ENCODE measurements at regions not wholly inside any gene's neighbourhood (a gene's known extent, or its start where the extent isn't known, plus 50 kb on each side); places are given as distances from the start of the nearest gene placed in this dataset.

DNA sequence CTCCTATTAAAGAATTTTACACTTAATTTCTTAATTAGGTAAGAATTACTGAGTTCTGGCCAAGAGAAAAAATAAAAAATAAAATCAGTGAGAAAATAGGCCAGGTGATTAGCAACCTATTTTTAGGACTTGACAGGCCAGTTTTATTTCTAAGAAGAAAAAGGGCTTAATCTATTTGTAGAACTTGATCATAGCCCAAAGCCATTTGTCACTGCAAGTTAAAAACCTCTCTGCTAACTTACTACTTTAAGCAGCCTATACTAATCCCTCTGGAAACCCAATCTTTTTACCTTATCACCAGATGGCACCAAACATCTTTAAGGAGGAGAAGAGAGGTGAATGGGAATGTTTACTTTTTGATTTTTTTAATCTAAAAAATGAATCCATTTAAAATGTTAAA is 222.1 kb upstream of the RHOBTB1 start:
- DNase-seq (ENCODE audit: low spot score) = no peak
- TF ChIP-seq ZNF263 (CRISPR knock-in tag; IDR thresholded peaks at IDR 0.05; ENCODE audit: low read depth) (no peak), NFYB (CRISPR knock-in tag; conservative IDR thresholded peaks at IDR 0.05; ENCODE audit: low read depth) (no peak), RORB (CRISPR knock-in tag; IDR thresholded peaks at IDR 0.05) (no peak), FOXK1 (CRISPR knock-in tag; IDR thresholded peaks at IDR 0.05) (no peak), FOXP1 (CRISPR knock-in tag; IDR thresholded peaks at IDR 0.05; ENCODE audit: borderline replicate concordance) (no peak), EMX1 (CRISPR knock-in tag; IDR thresholded peaks at IDR 0.05) (no peak)
- TF ChIP-seq, protein P1, sequence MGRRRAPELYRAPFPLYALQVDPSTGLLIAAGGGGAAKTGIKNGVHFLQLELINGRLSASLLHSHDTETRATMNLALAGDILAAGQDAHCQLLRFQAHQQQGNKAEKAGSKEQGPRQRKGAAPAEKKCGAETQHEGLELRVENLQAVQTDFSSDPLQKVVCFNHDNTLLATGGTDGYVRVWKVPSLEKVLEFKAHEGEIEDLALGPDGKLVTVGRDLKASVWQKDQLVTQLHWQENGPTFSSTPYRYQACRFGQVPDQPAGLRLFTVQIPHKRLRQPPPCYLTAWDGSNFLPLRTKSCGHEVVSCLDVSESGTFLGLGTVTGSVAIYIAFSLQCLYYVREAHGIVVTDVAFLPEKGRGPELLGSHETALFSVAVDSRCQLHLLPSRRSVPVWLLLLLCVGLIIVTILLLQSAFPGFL (CRISPR knock-in tag; IDR thresholded peaks at IDR 0.05; ENCODE audit: borderline replicate concordance) = no peak
- TF ChIP-seq, protein P2, sequence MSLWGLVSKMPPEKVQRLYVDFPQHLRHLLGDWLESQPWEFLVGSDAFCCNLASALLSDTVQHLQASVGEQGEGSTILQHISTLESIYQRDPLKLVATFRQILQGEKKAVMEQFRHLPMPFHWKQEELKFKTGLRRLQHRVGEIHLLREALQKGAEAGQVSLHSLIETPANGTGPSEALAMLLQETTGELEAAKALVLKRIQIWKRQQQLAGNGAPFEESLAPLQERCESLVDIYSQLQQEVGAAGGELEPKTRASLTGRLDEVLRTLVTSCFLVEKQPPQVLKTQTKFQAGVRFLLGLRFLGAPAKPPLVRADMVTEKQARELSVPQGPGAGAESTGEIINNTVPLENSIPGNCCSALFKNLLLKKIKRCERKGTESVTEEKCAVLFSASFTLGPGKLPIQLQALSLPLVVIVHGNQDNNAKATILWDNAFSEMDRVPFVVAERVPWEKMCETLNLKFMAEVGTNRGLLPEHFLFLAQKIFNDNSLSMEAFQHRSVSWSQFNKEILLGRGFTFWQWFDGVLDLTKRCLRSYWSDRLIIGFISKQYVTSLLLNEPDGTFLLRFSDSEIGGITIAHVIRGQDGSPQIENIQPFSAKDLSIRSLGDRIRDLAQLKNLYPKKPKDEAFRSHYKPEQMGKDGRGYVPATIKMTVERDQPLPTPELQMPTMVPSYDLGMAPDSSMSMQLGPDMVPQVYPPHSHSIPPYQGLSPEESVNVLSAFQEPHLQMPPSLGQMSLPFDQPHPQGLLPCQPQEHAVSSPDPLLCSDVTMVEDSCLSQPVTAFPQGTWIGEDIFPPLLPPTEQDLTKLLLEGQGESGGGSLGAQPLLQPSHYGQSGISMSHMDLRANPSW (CRISPR knock-in tag; conservative IDR thresholded peaks at IDR 0.05; ENCODE audit: low read depth) = no peak
- TF ChIP-seq, protein P3, sequence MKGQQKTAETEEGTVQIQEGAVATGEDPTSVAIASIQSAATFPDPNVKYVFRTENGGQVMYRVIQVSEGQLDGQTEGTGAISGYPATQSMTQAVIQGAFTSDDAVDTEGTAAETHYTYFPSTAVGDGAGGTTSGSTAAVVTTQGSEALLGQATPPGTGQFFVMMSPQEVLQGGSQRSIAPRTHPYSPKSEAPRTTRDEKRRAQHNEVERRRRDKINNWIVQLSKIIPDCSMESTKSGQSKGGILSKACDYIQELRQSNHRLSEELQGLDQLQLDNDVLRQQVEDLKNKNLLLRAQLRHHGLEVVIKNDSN (CRISPR knock-in tag; IDR thresholded peaks at IDR 0.05) = no peak
- TF ChIP-seq, protein P4, sequence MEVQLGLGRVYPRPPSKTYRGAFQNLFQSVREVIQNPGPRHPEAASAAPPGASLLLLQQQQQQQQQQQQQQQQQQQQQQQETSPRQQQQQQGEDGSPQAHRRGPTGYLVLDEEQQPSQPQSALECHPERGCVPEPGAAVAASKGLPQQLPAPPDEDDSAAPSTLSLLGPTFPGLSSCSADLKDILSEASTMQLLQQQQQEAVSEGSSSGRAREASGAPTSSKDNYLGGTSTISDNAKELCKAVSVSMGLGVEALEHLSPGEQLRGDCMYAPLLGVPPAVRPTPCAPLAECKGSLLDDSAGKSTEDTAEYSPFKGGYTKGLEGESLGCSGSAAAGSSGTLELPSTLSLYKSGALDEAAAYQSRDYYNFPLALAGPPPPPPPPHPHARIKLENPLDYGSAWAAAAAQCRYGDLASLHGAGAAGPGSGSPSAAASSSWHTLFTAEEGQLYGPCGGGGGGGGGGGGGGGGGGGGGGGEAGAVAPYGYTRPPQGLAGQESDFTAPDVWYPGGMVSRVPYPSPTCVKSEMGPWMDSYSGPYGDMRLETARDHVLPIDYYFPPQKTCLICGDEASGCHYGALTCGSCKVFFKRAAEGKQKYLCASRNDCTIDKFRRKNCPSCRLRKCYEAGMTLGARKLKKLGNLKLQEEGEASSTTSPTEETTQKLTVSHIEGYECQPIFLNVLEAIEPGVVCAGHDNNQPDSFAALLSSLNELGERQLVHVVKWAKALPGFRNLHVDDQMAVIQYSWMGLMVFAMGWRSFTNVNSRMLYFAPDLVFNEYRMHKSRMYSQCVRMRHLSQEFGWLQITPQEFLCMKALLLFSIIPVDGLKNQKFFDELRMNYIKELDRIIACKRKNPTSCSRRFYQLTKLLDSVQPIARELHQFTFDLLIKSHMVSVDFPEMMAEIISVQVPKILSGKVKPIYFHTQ (CRISPR knock-in tag; IDR thresholded peaks at IDR 0.05) = no peak
- TF ChIP-seq, protein P5, sequence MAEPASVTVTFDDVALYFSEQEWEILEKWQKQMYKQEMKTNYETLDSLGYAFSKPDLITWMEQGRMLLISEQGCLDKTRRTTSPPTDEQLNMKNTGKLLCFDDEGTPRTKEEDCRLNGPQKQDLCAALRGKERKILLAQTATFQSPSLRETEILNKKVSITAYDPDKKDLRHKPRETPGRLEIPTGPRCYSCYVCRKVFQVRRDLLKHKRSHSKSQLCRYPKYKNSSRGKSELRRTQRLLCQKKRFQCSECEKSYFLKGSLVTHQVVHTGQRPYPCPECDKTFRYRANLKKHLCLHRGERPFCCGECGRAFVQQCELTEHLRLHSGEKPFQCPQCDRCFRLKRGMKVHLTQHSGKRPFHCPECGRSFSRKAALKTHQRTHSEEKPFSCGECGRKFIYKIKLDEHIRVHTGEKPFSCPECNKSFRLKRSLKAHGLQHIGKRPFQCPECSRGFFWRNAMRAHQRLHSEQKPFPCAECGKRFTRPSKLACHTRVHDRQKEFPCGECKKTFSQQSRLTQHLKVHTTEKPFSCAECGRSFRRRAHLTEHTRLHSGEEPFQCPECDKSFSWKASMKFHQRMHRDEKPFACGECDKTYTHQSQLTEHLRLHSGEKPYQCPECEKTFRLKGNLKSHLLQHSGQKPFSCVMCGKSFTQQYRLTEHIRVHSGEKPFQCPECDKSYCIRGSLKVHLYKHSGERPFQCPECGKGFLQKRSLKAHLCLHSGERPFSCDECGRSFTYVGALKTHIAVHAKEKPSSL (CRISPR knock-in tag; conservative IDR thresholded peaks at IDR 0.05) = no peak
- TF ChIP-seq, protein P6, sequence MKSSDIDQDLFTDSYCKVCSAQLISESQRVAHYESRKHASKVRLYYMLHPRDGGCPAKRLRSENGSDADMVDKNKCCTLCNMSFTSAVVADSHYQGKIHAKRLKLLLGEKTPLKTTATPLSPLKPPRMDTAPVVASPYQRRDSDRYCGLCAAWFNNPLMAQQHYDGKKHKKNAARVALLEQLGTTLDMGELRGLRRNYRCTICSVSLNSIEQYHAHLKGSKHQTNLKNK (CRISPR knock-in tag; IDR thresholded peaks at IDR 0.05) = no peak
- TF ChIP-seq, protein P7, sequence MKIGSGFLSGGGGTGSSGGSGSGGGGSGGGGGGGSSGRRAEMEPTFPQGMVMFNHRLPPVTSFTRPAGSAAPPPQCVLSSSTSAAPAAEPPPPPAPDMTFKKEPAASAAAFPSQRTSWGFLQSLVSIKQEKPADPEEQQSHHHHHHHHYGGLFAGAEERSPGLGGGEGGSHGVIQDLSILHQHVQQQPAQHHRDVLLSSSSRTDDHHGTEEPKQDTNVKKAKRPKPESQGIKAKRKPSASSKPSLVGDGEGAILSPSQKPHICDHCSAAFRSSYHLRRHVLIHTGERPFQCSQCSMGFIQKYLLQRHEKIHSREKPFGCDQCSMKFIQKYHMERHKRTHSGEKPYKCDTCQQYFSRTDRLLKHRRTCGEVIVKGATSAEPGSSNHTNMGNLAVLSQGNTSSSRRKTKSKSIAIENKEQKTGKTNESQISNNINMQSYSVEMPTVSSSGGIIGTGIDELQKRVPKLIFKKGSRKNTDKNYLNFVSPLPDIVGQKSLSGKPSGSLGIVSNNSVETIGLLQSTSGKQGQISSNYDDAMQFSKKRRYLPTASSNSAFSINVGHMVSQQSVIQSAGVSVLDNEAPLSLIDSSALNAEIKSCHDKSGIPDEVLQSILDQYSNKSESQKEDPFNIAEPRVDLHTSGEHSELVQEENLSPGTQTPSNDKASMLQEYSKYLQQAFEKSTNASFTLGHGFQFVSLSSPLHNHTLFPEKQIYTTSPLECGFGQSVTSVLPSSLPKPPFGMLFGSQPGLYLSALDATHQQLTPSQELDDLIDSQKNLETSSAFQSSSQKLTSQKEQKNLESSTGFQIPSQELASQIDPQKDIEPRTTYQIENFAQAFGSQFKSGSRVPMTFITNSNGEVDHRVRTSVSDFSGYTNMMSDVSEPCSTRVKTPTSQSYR (CRISPR knock-in tag; IDR thresholded peaks at IDR 0.05) = no peak
- Mint-ChIP-seq H3K4me3 (no peak overlapping the region), H3K36me3 (peaks cover 6% of the 10 kb centered on the region), H3K9me3 (peaks cover 23% of the 10 kb centered on the region), H3K27ac (no peak overlapping the region), H3K27me3 (ENCODE audit: low read depth) (no peaks in the 10 kb centered on the region), H3K4me1 (no peaks in the 10 kb centered on the region)
- CTCF ChIA-PET = no interaction called here
- POLR2A ChIA-PET = no interaction called here
- no peak for ATAC-seq
